H1 (cell line): ENCODE measurements at regions not wholly inside any gene's neighbourhood (a gene's known extent, or its start where the extent isn't known, plus 50 kb on each side); places are given as distances from the start of the nearest gene placed in this dataset.

Source experiments
- CTCF ChIA-PET: fragments of 300-600 bp; sonication (Branson Sonifier 250); formaldehyde crosslinking; loops from one replicate; lab custom pipeline; 2021; ENCODE audit not compliant: partially characterized antibody; lab: Charles Lee
- POLR2A ChIA-PET: fragments of 300-600 bp; sonication (Branson Sonifier 250); formaldehyde crosslinking; loops from one replicate; lab custom pipeline; 2021; ENCODE audit warnings: inconsistent platforms; ENCODE audit not compliant: partially characterized antibody; lab: Charles Lee
- DNase-seq, 2 experiments: peaks; one replicate each; pipeline versions ENCODE4 v3.0.0 to v3.0.0-alpha.2; 2010 to 2022; ENCODE audit warnings: low spot score in 2 of 2, low read depth in 1 of 2, mixed read lengths in 1 of 2
- FAIRE-seq: peaks from 2 replicates; lab custom pipeline; 2011; peaks lifted over from hg19 to GRCh38; lab: Jason Lieb, UNC
- H2AFZ ChIP-seq: 2 replicates; pipeline ENCODE4 v1.8.1; 2012; ENCODE audit warnings: low read length, inconsistent platforms
- H2AK5ac ChIP-seq: 2 replicates; pipeline ENCODE4 v1.6.1; 2013; ENCODE audit warnings: low read depth, low read length
- H2BK120ac ChIP-seq: replicated peaks from 2 replicates; pipeline ENCODE3; 2013; ENCODE audit warnings: low read depth, low read length, inconsistent platforms
- H2BK12ac ChIP-seq: 2 replicates; pipeline ENCODE4 v1.6.1; 2013; ENCODE audit warnings: low read depth, low read length
- H2BK15ac ChIP-seq: 2 replicates; pipeline ENCODE4 v1.6.1; 2013; ENCODE audit warnings: low read length
- H2BK20ac ChIP-seq: 2 replicates; pipeline ENCODE4 v1.6.1; 2013; ENCODE audit warnings: low read length
- H2BK5ac ChIP-seq: 2 replicates; pipeline ENCODE4 v1.6.1; 2013; ENCODE audit warnings: low read depth, low read length
- H3K14ac ChIP-seq: 2 replicates; pipeline ENCODE4 v1.6.1; 2013; ENCODE audit warnings: inconsistent platforms; ENCODE audit not compliant: insufficient read length
- H3K18ac ChIP-seq: 2 replicates; pipeline ENCODE4 v1.6.1; 2013; ENCODE audit warnings: low read length; ENCODE audit errors: extremely low read depth
- H3K23ac ChIP-seq: 2 replicates; pipeline ENCODE4 v1.6.1; 2013; ENCODE audit warnings: inconsistent platforms; ENCODE audit not compliant: insufficient read length
- H3K23me2 ChIP-seq: 2 replicates; pipeline ENCODE4 v1.6.1; 2013; ENCODE audit warnings: low read depth, low read length
- H3K27ac ChIP-seq: 2 replicates; pipeline ENCODE4 v1.6.1; 2011; ENCODE audit warnings: low read depth, low read length, inconsistent platforms
- H3K27me3 ChIP-seq, 4 experiments: replicated peaks in 1 of 4; 1 replicate in 1 of 4; 2 replicates in 3 of 4; pipeline versions ENCODE4 v1.6.1 to v1.8.1; 2011 to 2013; ENCODE audit warnings: low read length in 3 of 4, mild to moderate bottlenecking in 3 of 4, inconsistent platforms in 2 of 4, mixed read lengths in 2 of 4, moderate library complexity in 1 of 4; ENCODE audit not compliant: control insufficient read depth in 3 of 4, insufficient read depth in 3 of 4; ENCODE audit errors: extremely low read depth in 1 of 4
- H3K36me3 ChIP-seq, 4 experiments: 2 replicates each; pipeline versions ENCODE4 v1.6.1 to v1.8.1; 2011 to 2013; ENCODE audit warnings: mild to moderate bottlenecking in 4 of 4, low read length in 3 of 4, moderate library complexity in 2 of 4, control low read depth in 1 of 4, inconsistent platforms in 1 of 4; ENCODE audit not compliant: insufficient read depth in 4 of 4, control insufficient read depth in 2 of 4
- H3K4ac ChIP-seq: replicated peaks from 2 replicates; pipeline ENCODE3; 2013; ENCODE audit warnings: low read length, low read depth, mixed read lengths, inconsistent platforms; ENCODE audit not compliant: insufficient read length
- H3K4me1 ChIP-seq, 4 experiments: replicated peaks in 1 of 4; 1 replicate in 1 of 4; 2 replicates in 3 of 4; pipeline versions ENCODE4 v1.6.1 to v1.8.1; 2011 to 2013; ENCODE audit warnings: low read length in 3 of 4, inconsistent platforms in 2 of 4, mixed read lengths in 1 of 4; ENCODE audit not compliant: insufficient read depth in 4 of 4, control insufficient read depth in 3 of 4
- H3K4me2 ChIP-seq, 2 experiments: 2 replicates each; pipeline versions ENCODE4 v1.6.1 to v1.8.1; 2011 to 2013; ENCODE audit warnings: low read depth in 2 of 2, low read length in 2 of 2, control low read depth in 1 of 2, inconsistent platforms in 1 of 2, mild to moderate bottlenecking in 1 of 2; ENCODE audit not compliant: insufficient read depth in 1 of 2
- H3K4me3 ChIP-seq, 4 experiments: fragments of 200-600, 300-600 bp in 1 of 4; sonication (generic), shearing (Covaris generic), sonication (Bioruptor Twin) in 1 of 4; 2 replicates each; pipeline versions ENCODE4 v1.5.1 to v1.8.1; 2011 to 2016; ENCODE audit warnings: low read length in 4 of 4, low read depth in 3 of 4, control low read depth in 2 of 4, inconsistent platforms in 2 of 4, mild to moderate bottlenecking in 2 of 4, mixed read lengths in 1 of 4, moderate library complexity in 1 of 4; ENCODE audit not compliant: insufficient read depth in 2 of 4; ENCODE audit errors: extremely low read depth in 1 of 4
- H3K56ac ChIP-seq: replicated peaks from 2 replicates; pipeline ENCODE3; 2013; ENCODE audit warnings: low read depth, mild to moderate bottlenecking, mixed read lengths, low read length, inconsistent platforms; ENCODE audit not compliant: insufficient read length
- H3K79me1 ChIP-seq: 2 replicates; pipeline ENCODE4 v1.6.1; 2013; ENCODE audit warnings: low read depth, low read length, control low read depth
- H3K79me2 ChIP-seq, 2 experiments: 2 replicates each; pipeline versions ENCODE4 v1.6.1 to v1.8.1; 2012 to 2013; ENCODE audit warnings: low read length in 2 of 2, mild to moderate bottlenecking in 2 of 2, inconsistent platforms in 1 of 2; ENCODE audit not compliant: insufficient read depth in 2 of 2, control insufficient read depth in 1 of 2
- H3K9ac ChIP-seq, 4 experiments: replicated peaks in 1 of 4; 1 replicate in 1 of 4; 2 replicates in 3 of 4; pipeline versions ENCODE4 v1.6.1 to v1.8.1; 2011 to 2013; ENCODE audit warnings: low read depth in 3 of 4, low read length in 3 of 4, control low read depth in 2 of 4, mild to moderate bottlenecking in 2 of 4, moderate library complexity in 2 of 4, inconsistent platforms in 1 of 4; ENCODE audit errors: extremely low read depth in 1 of 4
- H3K9me3 ChIP-seq, 2 experiments: 2 replicates each; pipeline versions ENCODE4 v1.6.1 to v1.8.1; 2012 to 2013; ENCODE audit warnings: mild to moderate bottlenecking in 2 of 2, moderate library complexity in 2 of 2, control low read depth in 1 of 2, inconsistent platforms in 1 of 2, low read depth in 1 of 2, low read length in 1 of 2, mixed read lengths in 1 of 2; ENCODE audit not compliant: insufficient read depth in 2 of 2
- H4K20me1 ChIP-seq, 2 experiments: replicated peaks in 1 of 2; 2 replicates each; pipeline versions ENCODE3 to v1.8.1; 2011 to 2013; ENCODE audit warnings: inconsistent platforms in 2 of 2, low read length in 2 of 2, mild to moderate bottlenecking in 1 of 2; ENCODE audit not compliant: insufficient read depth in 2 of 2, control insufficient read depth in 1 of 2
- H4K5ac ChIP-seq: 2 replicates; pipeline ENCODE4 v1.6.1; 2013; ENCODE audit warnings: low read length, low read depth, mixed read lengths, inconsistent platforms; ENCODE audit not compliant: insufficient read length
- H4K8ac ChIP-seq: 2 replicates; pipeline ENCODE4 v1.8.0; 2013; ENCODE audit warnings: mild to moderate bottlenecking, moderate library complexity, low read length, inconsistent platforms; ENCODE audit not compliant: insufficient read depth; ENCODE audit errors: extremely low read depth
- H4K91ac ChIP-seq: replicated peaks from 2 replicates; pipeline ENCODE3; 2013; ENCODE audit warnings: low read length, mixed read lengths, inconsistent platforms; ENCODE audit not compliant: insufficient read length
- CHD2 ChIP-seq: IDR thresholded peaks from 2 replicates; pipeline ENCODE4 v1.6.1; 2012; ENCODE audit warnings: low read length, improper control_type of control experiment
- JUN ChIP-seq: IDR thresholded peaks from 2 replicates; pipeline ENCODE4 v1.6.1; 2011; ENCODE audit warnings: low read depth, mild to moderate bottlenecking, improper control_type of control experiment, low read length
- PHF8 ChIP-seq: fragments of 200-600 bp; sonication (generic); conservative IDR thresholded peaks from 2 replicates; pipeline ENCODE4 v1.7.1; 2012; ENCODE audit warnings: low read depth, mild to moderate bottlenecking, inconsistent platforms, low read length, moderate library complexity
- WGBS, 2 experiments: shearing (Covaris generic) in 1 of 2; methylation state at CpG; one replicate each; pipeline versions ENCODE4 v1.1.6 to v1.1.7; 2013 to 2015; ENCODE audit warnings: low lambda C conversion rate in 2 of 2, mixed read lengths in 2 of 2, inconsistent platforms in 1 of 2, low coverage in 1 of 2, missing lambda C conversion rate in 1 of 2; ENCODE audit not compliant: insufficient replicate concordance in 2 of 2, insufficient coverage in 1 of 2, insufficient read length in 1 of 2; ENCODE audit errors: extremely low coverage in 1 of 2, missing lambda C conversion rate in 1 of 2; 5-methylcytosine and 5-hydroxymethylcytosine counted together

GRCh38 chr22:34064696-34065095, 144.4 kb upstream of the LARGE1 start:
- Histone ChIP-seq H3K79me2 (no peaks in the 10 kb centered on the region), H4K20me1 (no peaks in the 10 kb centered on the region), H3K18ac (no peak overlapping the region), H3K56ac (no peak overlapping the region), H2AFZ (no peak overlapping the region), H2BK12ac (no peak overlapping the region), H3K4me2 (no peak overlapping the region), H3K79me1 (no peaks in the 10 kb centered on the region), H3K27ac (no peak overlapping the region), H2BK120ac (no peak overlapping the region), H2BK20ac (no peak overlapping the region), H3K23ac (no peak overlapping the region), H2AK5ac (no peak overlapping the region), H2BK15ac (no peak overlapping the region), H3K9ac (no peak overlapping the region), H3K4ac (no peak overlapping the region), H3K4me3 (no peak overlapping the region), H3K27me3 (no peaks in the 10 kb centered on the region), H3K9me3 (no peaks in the 10 kb centered on the region), H3K4me1 (no peaks in the 10 kb centered on the region), H3K23me2 (no peaks in the 10 kb centered on the region), H4K8ac (no peak overlapping the region), H4K5ac (no peak overlapping the region), H3K14ac (no peak overlapping the region), H2BK5ac (no peak overlapping the region), H4K91ac (no peak overlapping the region), H3K36me3 (no peaks in the 10 kb centered on the region)
- TF ChIP-seq CHD2 (no peak), PHF8 (no peak), JUN (no peak)
- DNase-seq (no peak), FAIRE-seq (no peak)
- WGBS, 2 experiments, result 86% methylated on average over 7 of the region's 7 CpGs; no CpG with 5 or more reads in 1 of the 2 experiments
- ChIA-PET CTCF (interaction anchor here (1.9 kb wide), 1 partner anchor 45 kb away, joined by 4 read pairs; no protein-coding TSS in a partner anchor), POLR2A (interaction anchor here (0.7 kb wide), 1 partner anchor 239 kb away, joined by 3 read pairs; no protein-coding TSS in a partner anchor)
